DND-41 (cell line): ENCODE measurements at regions not wholly inside any gene's neighbourhood (a gene's known extent, or its start where the extent isn't known, plus 50 kb on each side); places are given as distances from the start of the nearest gene placed in this dataset.

Source experiments
- CTCF ChIP-seq: IDR thresholded peaks from 2 replicates; pipeline ENCODE4 v1.5.1; 2012; ENCODE audit warnings: borderline replicate concordance, low read length, moderate library complexity, mild to moderate bottlenecking; ENCODE audit not compliant: poor library complexity, severe bottlenecking; ENCODE audit errors: extremely low read depth
- EZH2 ChIP-seq: IDR thresholded peaks from 3 replicates; pipeline ENCODE4 v1.6.1; 2012; ENCODE audit warnings: borderline replicate concordance, low read depth, mild to moderate bottlenecking, moderate library complexity, low read length, inconsistent platforms; ENCODE audit not compliant: severe bottlenecking

- TF ChIP-seq EZH2, result no peak
- no peak for TF ChIP-seq CTCF
Observed at GRCh38 chr3:43874731-43875130, 184.0 kb downstream of the ABHD5 start.
